ENCODE measurements at regions not wholly inside any gene's neighbourhood (a gene's known extent, or its start where the extent isn't known, plus 50 kb on each side); places are given as distances from the start of the nearest gene placed in this dataset.

GRCh38 chr2:160878618-160879017 lies 281.6 kb upstream of the TANK start:
- no peak for DNase-seq (ENCODE audit: low spot score)

- no peak for DNase-seq (ENCODE audit: low spot score)
These were observed 277.3 kb upstream of the TANK start for GRCh38 chr2:160882906-160883305.

GRCh38 chr2:160884056-160884455 lies 276.2 kb upstream of the TANK start:
- peak; percentile 20 for DNase-seq (ENCODE audit: low spot score)

- DNase-seq (ENCODE audit: low spot score) = no peak
These were observed 270.6 kb upstream of the TANK start for GRCh38 chr2:160889439-160890170.

- no peak for DNase-seq (ENCODE audit: low spot score)
These were observed 269.4 kb upstream of the TANK start for GRCh38 chr2:160890667-160891352.

GRCh38 chr2:160891353-160891740 lies 268.9 kb upstream of the TANK start:
- no peak for DNase-seq (ENCODE audit: low spot score)

GRCh38 chr2:160892204-160892603 lies 268.0 kb upstream of the TANK start:
- no peak for DNase-seq (ENCODE audit: low spot score)

GRCh38 chr2:160893581-160893980 lies 266.6 kb upstream of the TANK start:
- DNase-seq (ENCODE audit: low spot score) = no peak

- no peak for DNase-seq (ENCODE audit: low spot score)
These were observed 261.5 kb upstream of the TANK start for GRCh38 chr2:160898581-160899307.

- no peak for DNase-seq (ENCODE audit: low spot score)
These were observed 258.6 kb upstream of the TANK start for GRCh38 chr2:160901613-160902012.

- no peak for DNase-seq (ENCODE audit: low spot score)
These were observed 254.4 kb upstream of the TANK start for GRCh38 chr2:160905862-160906261.

- no peak for DNase-seq (ENCODE audit: low spot score)
These were observed 253.3 kb upstream of the TANK start for GRCh38 chr2:160906878-160907277.

- no peak for DNase-seq (ENCODE audit: low spot score)
These were observed 252.5 kb upstream of the TANK start for GRCh38 chr2:160907738-160908137.

- no peak for DNase-seq (ENCODE audit: low spot score)
These were observed 252.1 kb upstream of the TANK start for GRCh38 chr2:160908157-160908556.

- no peak for DNase-seq (ENCODE audit: low spot score)
These were observed 250.4 kb upstream of the TANK start for GRCh38 chr2:160909781-160910242.

- DNase-seq (ENCODE audit: low spot score) = peak; percentile 58
These were observed 249.5 kb upstream of the TANK start for GRCh38 chr2:160910681-160911080.

GRCh38 chr2:160911258-160911657 lies 249.0 kb upstream of the TANK start:
- no peak for DNase-seq (ENCODE audit: low spot score)

- no peak for DNase-seq (ENCODE audit: low spot score)
These were observed 248.0 kb upstream of the TANK start for GRCh38 chr2:160912276-160912675.

GRCh38 chr2:160913323-160913722 lies 246.9 kb upstream of the TANK start:
- no peak for DNase-seq (ENCODE audit: low spot score)

- no peak for DNase-seq (ENCODE audit: low spot score)
These were observed 246.0 kb upstream of the TANK start for GRCh38 chr2:160914217-160914616.

- no peak for DNase-seq (ENCODE audit: low spot score)
These were observed 243.9 kb upstream of the TANK start for GRCh38 chr2:160916300-160916699.

GRCh38 chr2:160917850-160918249 lies 242.4 kb upstream of the TANK start:
- DNase-seq (ENCODE audit: low spot score) = no peak

GRCh38 chr2:160918258-160918657 lies 242.0 kb upstream of the TANK start:
- no peak for DNase-seq (ENCODE audit: low spot score)
